ENCODE measurements at regions not wholly inside any gene's neighbourhood (a gene's known extent, or its start where the extent isn't known, plus 50 kb on each side); places are given as distances from the start of the nearest gene placed in this dataset.

DNA sequence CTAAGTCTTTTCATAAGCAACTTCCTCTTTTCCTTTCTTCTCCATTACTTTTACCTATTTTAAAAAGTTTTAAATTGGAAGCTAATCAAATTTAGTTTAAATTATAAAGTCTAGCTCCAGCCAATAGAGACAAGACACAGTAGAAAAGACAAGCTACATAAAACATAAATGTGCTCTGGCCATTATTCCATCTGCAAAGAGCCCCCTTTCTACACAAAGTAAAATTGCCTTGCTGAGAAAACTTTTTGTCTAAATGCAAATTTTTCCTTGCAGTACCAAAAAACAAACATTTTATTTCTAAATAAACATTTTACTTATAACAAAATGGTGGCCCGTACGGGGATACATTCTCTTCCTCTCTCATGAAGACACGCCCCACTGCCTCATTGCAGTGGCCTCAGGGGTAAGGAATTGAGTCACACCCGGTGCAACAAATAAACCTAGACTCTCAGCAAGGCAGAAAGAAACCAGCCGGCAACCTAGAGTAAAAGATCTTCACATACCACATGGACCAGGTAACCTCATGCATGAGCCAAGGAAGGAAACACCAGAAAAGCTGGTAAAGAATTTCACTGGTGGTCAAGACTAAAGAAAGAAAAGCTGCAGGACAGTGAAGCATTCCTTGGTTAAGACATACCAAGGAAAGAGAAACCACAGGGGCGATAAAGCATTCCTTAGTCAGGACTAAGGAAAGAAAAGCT is 71.6 kb upstream of the ZNF746 start:
- no peak for DNase-seq
- no peak for ATAC-seq
- H3K4me1 ChIP-seq, result peaks cover 0 to 27% (median 5%) of the 10 kb centered on the region in 12 donors
- TF ChIP-seq POLR2A (IDR thresholded peaks at IDR 0.05), result no peak
- TF ChIP-seq, protein P1, sequence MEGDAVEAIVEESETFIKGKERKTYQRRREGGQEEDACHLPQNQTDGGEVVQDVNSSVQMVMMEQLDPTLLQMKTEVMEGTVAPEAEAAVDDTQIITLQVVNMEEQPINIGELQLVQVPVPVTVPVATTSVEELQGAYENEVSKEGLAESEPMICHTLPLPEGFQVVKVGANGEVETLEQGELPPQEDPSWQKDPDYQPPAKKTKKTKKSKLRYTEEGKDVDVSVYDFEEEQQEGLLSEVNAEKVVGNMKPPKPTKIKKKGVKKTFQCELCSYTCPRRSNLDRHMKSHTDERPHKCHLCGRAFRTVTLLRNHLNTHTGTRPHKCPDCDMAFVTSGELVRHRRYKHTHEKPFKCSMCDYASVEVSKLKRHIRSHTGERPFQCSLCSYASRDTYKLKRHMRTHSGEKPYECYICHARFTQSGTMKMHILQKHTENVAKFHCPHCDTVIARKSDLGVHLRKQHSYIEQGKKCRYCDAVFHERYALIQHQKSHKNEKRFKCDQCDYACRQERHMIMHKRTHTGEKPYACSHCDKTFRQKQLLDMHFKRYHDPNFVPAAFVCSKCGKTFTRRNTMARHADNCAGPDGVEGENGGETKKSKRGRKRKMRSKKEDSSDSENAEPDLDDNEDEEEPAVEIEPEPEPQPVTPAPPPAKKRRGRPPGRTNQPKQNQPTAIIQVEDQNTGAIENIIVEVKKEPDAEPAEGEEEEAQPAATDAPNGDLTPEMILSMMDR (IDR thresholded peaks at IDR 0.05), result no peak
- intact Hi-C loops (cut with DNase I), result no loop called here
- peaks cover 0 to 53% (median 25%) of the 10 kb centered on the region in 12 donors for H3K9me3 ChIP-seq
- peaks cover 0 to 22% (median 0%) of the 10 kb centered on the region in 9 donors for H3K36me3 ChIP-seq
- 96 to 99% (median 99%) methylated on average over 6 of the region's 6 CpGs for whole genome bisulfite sequencing, 4 donors
- no peaks in the 10 kb centered on the region for H3K27me3 ChIP-seq
- H3K27ac ChIP-seq, result no peak overlapping the region
- no peak overlapping the region for H3K4me3 ChIP-seq

DNA sequence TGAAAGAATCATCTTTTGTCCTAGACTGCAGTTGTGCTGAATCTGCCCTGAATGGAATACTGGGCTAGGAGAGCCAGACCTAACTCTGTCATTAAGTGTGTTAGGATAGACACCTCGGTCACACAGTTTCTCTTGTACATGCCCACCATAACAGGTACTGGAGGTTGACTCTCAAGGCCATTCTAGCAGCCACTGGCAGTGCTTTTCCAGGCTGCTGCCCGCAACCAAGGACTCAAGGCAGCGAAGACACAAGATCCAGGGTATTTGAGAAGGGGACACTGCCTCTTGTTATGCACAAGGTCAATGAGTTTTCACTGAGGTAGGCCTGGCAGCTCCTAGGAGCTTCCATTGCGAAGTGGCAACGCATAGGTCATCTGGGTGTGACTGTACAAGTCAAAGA is 70.6 kb upstream of the ZNF746 start:
- no peak overlapping the region for H3K4me3 ChIP-seq
- H3K27ac ChIP-seq, result no peak overlapping the region
- no peak for ATAC-seq
- no peaks in the 10 kb centered on the region for H3K27me3 ChIP-seq
- DNase-seq, result no peak
- peaks cover 0 to 22% (median 0%) of the 10 kb centered on the region in 9 donors for H3K36me3 ChIP-seq
- WGBS, 4 donors, result 97 to 99% (median 98%) methylated on average over 5 of the region's 5 CpGs
- peaks cover 0 to 28% (median 6%) of the 10 kb centered on the region in 12 donors for H3K4me1 ChIP-seq
- intact Hi-C loops (cut with DNase I), result no loop called here
- TF ChIP-seq, protein P1 (IDR thresholded peaks at IDR 0.05), result no peak
- no peak for TF ChIP-seq POLR2A (IDR thresholded peaks at IDR 0.05)
- H3K9me3 ChIP-seq, result peaks cover 0 to 53% (median 22%) of the 10 kb centered on the region in 12 donors

DNA sequence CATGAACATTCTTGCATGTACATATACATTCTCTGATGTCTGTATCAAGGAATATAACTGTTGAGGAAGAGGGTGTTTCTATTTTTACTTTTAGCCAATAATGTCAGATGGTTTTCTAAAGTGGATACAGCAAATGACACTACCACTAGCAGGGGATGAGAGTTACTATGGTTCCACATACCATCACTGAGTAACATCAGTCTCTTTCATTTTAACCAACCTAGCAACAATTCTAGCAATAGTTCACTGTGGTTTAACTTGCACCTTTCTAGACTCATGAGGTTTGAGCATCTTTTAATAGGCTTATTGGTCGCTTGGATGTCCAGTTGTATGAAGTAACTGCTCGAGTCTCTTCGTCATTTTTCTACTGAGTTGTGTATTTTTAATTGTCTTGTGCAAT is 68.5 kb upstream of the ZNF746 start:
- H3K27ac ChIP-seq, result no peak overlapping the region
- DNase-seq, result no peak
- H3K9me3 ChIP-seq, result peaks cover 0 to 47% (median 19%) of the 10 kb centered on the region in 12 donors
- ATAC-seq, result no peak
- TF ChIP-seq, protein P1 (IDR thresholded peaks at IDR 0.05), result no peak
- TF ChIP-seq POLR2A (IDR thresholded peaks at IDR 0.05), result no peak
- H3K36me3 ChIP-seq, result peaks cover 0 to 28% (median 0%) of the 10 kb centered on the region in 9 donors
- WGBS, 4 donors, result 97 to 99% (median 98%) methylated on average over 3 of the region's 3 CpGs
- H3K4me1 ChIP-seq, result peaks cover 0 to 36% (median 6%) of the 10 kb centered on the region in 12 donors
- no peak overlapping the region for H3K4me3 ChIP-seq
- no peaks in the 10 kb centered on the region for H3K27me3 ChIP-seq
- intact Hi-C loops (cut with DNase I), result no loop called here

DNA sequence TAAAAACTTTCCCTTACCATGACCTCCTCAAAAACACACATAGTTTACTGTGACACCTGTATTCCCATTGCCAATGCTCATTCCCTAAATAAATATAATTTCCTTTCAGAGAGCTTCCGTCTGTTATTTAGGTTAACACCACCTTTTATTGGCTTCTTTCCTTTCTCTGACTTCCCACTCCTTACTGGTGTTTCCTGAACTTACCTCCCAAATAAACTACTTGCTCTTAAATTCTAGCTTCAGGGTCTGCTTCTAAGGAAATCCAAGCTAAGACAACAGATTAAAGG is 67.4 kb upstream of the ZNF746 start:
- TF ChIP-seq POLR2A (IDR thresholded peaks at IDR 0.05), result no peak
- TF ChIP-seq, protein P1 (IDR thresholded peaks at IDR 0.05), result no peak
- H3K9me3 ChIP-seq, result peaks cover 0 to 36% (median 17%) of the 10 kb centered on the region in 12 donors
- DNase-seq, result no peak
- no peak overlapping the region for H3K27ac ChIP-seq
- H3K4me1 ChIP-seq, result peaks cover 0 to 37% (median 6%) of the 10 kb centered on the region in 12 donors
- WGBS, 4 donors, result 35 to 56% (median 48%) methylated on average over 1 of the region's 1 CpG
- no peak for ATAC-seq
- H3K27me3 ChIP-seq, result no peaks in the 10 kb centered on the region
- intact Hi-C loops (cut with DNase I), result no loop called here
- H3K4me3 ChIP-seq, result no peak overlapping the region
- peaks cover 0 to 38% (median 7%) of the 10 kb centered on the region in 9 donors for H3K36me3 ChIP-seq
